ENCODE measurements at regions not wholly inside any gene's neighbourhood (a gene's known extent, or its start where the extent isn't known, plus 50 kb on each side); places are given as distances from the start of the nearest gene placed in this dataset.
"Not testable (repeated sequence)": the region's sequence is repeated elsewhere in the genome, so short reads cannot be mapped to it uniquely, and the experiment has no call there.

GRCh38 chr1:70567167-70567566, 156.1 kb downstream of the CTH start:
- no peak for DNase-seq

GRCh38 chr1:70571191-70571590, 160.1 kb downstream of the CTH start:
- no peak for DNase-seq

GRCh38 chr1:70573317-70573843, 162.3 kb downstream of the CTH start:
- no peak for DNase-seq

GRCh38 chr1:70581661-70582060, 170.6 kb downstream of the CTH start:
- DNase-seq = no peak

- no peak for DNase-seq
These were observed 172.5 kb downstream of the CTH start for GRCh38 chr1:70583522-70583921.

- DNase-seq = no peak
These were observed 175.0 kb downstream of the CTH start for GRCh38 chr1:70586046-70586445.

GRCh38 chr1:70587872-70588366, 176.9 kb downstream of the CTH start:
- DNase-seq = no peak

GRCh38 chr1:70593551-70593950, 182.5 kb downstream of the CTH start:
- not testable (repeated sequence) for DNase-seq

GRCh38 chr1:70608815-70609214, 197.7 kb downstream of the CTH start:
- no peak for DNase-seq

GRCh38 chr1:70610164-70610563, 199.1 kb downstream of the CTH start:
- DNase-seq = not testable (repeated sequence)

GRCh38 chr1:70616946-70617345, 205.9 kb downstream of the CTH start:
- no peak for DNase-seq

- DNase-seq = no peak
These were observed 206.7 kb downstream of the CTH start for GRCh38 chr1:70617728-70618127.

- DNase-seq = peak; percentile 84
These were observed 216.8 kb downstream of the CTH start for GRCh38 chr1:70627910-70628309.

GRCh38 chr1:70628973-70629372, 217.9 kb downstream of the CTH start:
- DNase-seq = peak; percentile 13

GRCh38 chr1:70633004-70633403, 221.9 kb downstream of the CTH start:
- DNase-seq = no peak

- DNase-seq = no peak
These were observed 224.8 kb downstream of the CTH start for GRCh38 chr1:70635868-70636267.

GRCh38 chr1:70641868-70642267, 230.8 kb downstream of the CTH start:
- no peak for DNase-seq

- no peak for DNase-seq
These were observed 245.3 kb downstream of the CTH start for GRCh38 chr1:70656361-70656760.

- no peak for DNase-seq
These were observed 248.8 kb downstream of the CTH start for GRCh38 chr1:70659891-70660290.

- DNase-seq = peak; percentile 15
These were observed 255.5 kb downstream of the CTH start for GRCh38 chr1:70666381-70667140.

- DNase-seq = peak; percentile 83
These were observed 256.6 kb downstream of the CTH start for GRCh38 chr1:70667494-70668170.

GRCh38 chr1:70671006-70671405, 259.9 kb downstream of the CTH start:
- no peak for DNase-seq

GRCh38 chr1:70672442-70672888, 261.4 kb downstream of the CTH start:
- DNase-seq = no peak
